Heart left ventricle (tissue), 16 donors: ENCODE measurements at regions not wholly inside any gene's neighbourhood (a gene's known extent, or its start where the extent isn't known, plus 50 kb on each side); places are given as distances from the start of the nearest gene placed in this dataset.
A peak's percentile ranks its signal among the peaks of the same experiment; 100 is the strongest.

Experiments
- ATAC-seq, 4 donors: fragments of 200-7000 bp; cut with Tn5 transposase; one replicate each; pipeline ENCODE4 v1.9.1; 2020 to 2022; ENCODE audit warnings: moderate library complexity in 4 of 4, mild to moderate bottlenecking in 3 of 4, moderate number of reproducible peaks in 1 of 4
- DNase-seq, 5 donors: peaks; one replicate each; pipeline ENCODE4 v3.0.0-alpha.2; 2020
- H3K27ac ChIP-seq, 12 donors: fragments of 200-600 bp; sonication (generic) in 4 of 12; one replicate each; pipeline versions ENCODE4 v1.5.0 to v1.8.0; 2016 to 2022; ENCODE audit warnings: mild to moderate bottlenecking in 2 of 12
- H3K27me3 ChIP-seq, 9 donors: fragments of 200-600 bp; sonication (generic) in 2 of 9; one replicate each; pipeline versions ENCODE4 v1.5.1 to v1.8.0; 2016 to 2022; ENCODE audit warnings: mild to moderate bottlenecking in 3 of 9
- H3K36me3 ChIP-seq, 9 donors: fragments of 200-600 bp; sonication (generic) in 2 of 9; one replicate each; pipeline versions ENCODE4 v1.5.0 to v1.8.0; 2018 to 2022; ENCODE audit warnings: mild to moderate bottlenecking in 2 of 9
- H3K4me1 ChIP-seq, 12 donors: fragments of 200-600 bp; sonication (generic) in 4 of 12; one replicate each; pipeline versions ENCODE4 v1.5.0 to v1.8.0; 2016 to 2022; ENCODE audit warnings: mild to moderate bottlenecking in 3 of 12
- H3K4me3 ChIP-seq, 12 donors: fragments of 200-600 bp; sonication (generic) in 4 of 12; one replicate each; pipeline versions ENCODE4 v1.5.0 to v1.8.0; 2017 to 2022; ENCODE audit warnings: mild to moderate bottlenecking in 9 of 12, moderate library complexity in 4 of 12
- H3K9me3 ChIP-seq, 12 donors: fragments of 200-600 bp; sonication (generic) in 4 of 12; one replicate each; pipeline versions ENCODE4 v1.5.0 to v1.8.0; 2016 to 2022; ENCODE audit warnings: mild to moderate bottlenecking in 1 of 12
- CTCF ChIP-seq, 12 donors: fragments of 200-600 bp; sonication (generic) in 4 of 12; IDR thresholded peaks; one replicate each; pipeline versions ENCODE4 v1.5.0 to v1.8.0; 2018 to 2022; ENCODE audit warnings: antibody characterized with exemption in 12 of 12, mild to moderate bottlenecking in 5 of 12
- POLR2A ChIP-seq, 2 donors: fragments of 450-650 bp; IDR thresholded peaks; one replicate each; pipeline ENCODE4 v1.6.1; 2017; ENCODE audit warnings: antibody characterized with exemption in 2 of 2, mild to moderate bottlenecking in 2 of 2, moderate library complexity in 2 of 2
- WGBS, 4 donors: extraction: QIAGEN DNeasy Blood & Tissue Kit in 2 of 4; methylation state at CpG; one replicate each; pipeline versions ENCODE4 v1.1.5 to v1.1.7; 2013 to 2018; 5-methylcytosine and 5-hydroxymethylcytosine counted together
- intact Hi-C, 10 donors: fragments of 100-400 bp; cut with DNase I; formaldehyde crosslinking; loops; one replicate each; pipeline versions ENCODE4 v1.11.1 to v1.14.2; 2022
- donor health status: ischemic (EF 13 %, LVEDD 7.1; RV severe dilation, severe dysfunction).
- donor health status: healthy with polysubstance abuse.
- donor health status: DM: no; HTN: yes; CAD: no.
- donor health status: DM: no; HTN: no; CAD: no.
- donor health status: ischemic (EF 25% LVEDD 6.9; RV normal size, moderate dysfunction).
- donor health status: ischemic (EF 25% LVEDD 5.7; RV mildly dilated, moderate dysfunction).
- donor health status: healthy.
- donor health status: DM: yes; HTN: yes; CAD: no.
- donor health status: ischemic (EF 35%, LVEDD 5.7; RV mildly dilated, moderate dysfunction).
- donor health status: nonischemic (EF 11% LVEDD 7.7; RV severe dilation, severe dysfunction).
- donor health status: DM: yes; HTN: yes; CAD: no.
- donor health status: PGD.
- donor health status: ischemic (EF 29% LVEDD 5.4; RV normal size, mild dysfunction).
- donor health status: nonischemic (EF 23%, LVEDD 6.1; RV moderate dilation, normal function).

DNA sequence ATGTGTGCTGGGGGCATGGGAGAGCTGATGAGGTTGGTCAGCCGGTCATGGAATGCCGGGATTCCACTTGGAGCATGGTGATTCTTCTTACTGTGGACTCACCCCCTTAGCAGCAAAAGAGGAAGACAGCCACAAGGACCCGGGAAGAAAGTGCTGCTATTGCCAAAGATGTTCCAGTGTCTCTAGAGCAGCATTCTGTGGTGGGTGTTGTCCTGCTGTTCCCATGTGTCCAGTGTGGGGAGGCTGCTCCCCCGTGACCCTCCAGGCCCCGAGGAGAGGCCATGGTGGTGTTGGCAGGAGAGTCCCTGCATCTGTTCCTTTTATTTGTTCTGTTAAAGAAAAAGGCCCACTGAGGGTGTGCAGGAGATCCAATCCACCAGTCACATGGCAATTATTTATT is 499.4 kb downstream of the RPS24 start:
- DNase-seq (no peak), ATAC-seq (peak in 1 of 4 donors; percentile 51)
- 69 to 82% (median 77%) methylated on average over 5 of the region's 5 CpGs for WGBS, 4 donors
- Histone ChIP-seq H3K4me1 (no peaks in the 10 kb centered on the region), H3K9me3 (no peaks in the 10 kb centered on the region), H3K4me3 (no peak overlapping the region), H3K27ac (peak overlapping the region in 1 of 12 donors; percentile 10), H3K36me3 (no peaks in the 10 kb centered on the region), H3K27me3 (no peaks in the 10 kb centered on the region)
- intact Hi-C loops: no loop called here
- TF ChIP-seq CTCF (IDR thresholded peaks at IDR 0.05): no peak
- no peak for TF ChIP-seq POLR2A (IDR thresholded peaks at IDR 0.05)

- Histone ChIP-seq H3K27me3 (no peaks in the 10 kb centered on the region), H3K9me3 (no peaks in the 10 kb centered on the region), H3K4me1 (no peaks in the 10 kb centered on the region), H3K27ac (no peak overlapping the region), H3K4me3 (no peak overlapping the region), H3K36me3 (no peaks in the 10 kb centered on the region)
- 88 to 95% (median 90%) methylated on average over 5 of the region's 5 CpGs for WGBS, 4 donors
- TF ChIP-seq CTCF (IDR thresholded peaks at IDR 0.05): no peak
- no peak for TF ChIP-seq POLR2A (IDR thresholded peaks at IDR 0.05)
- no peak for ATAC-seq
- intact Hi-C loops: no loop called here
- DNase-seq: no peak
Observed at GRCh38 chr10:78533776-78534175, 500.1 kb downstream of the RPS24 start.

DNA sequence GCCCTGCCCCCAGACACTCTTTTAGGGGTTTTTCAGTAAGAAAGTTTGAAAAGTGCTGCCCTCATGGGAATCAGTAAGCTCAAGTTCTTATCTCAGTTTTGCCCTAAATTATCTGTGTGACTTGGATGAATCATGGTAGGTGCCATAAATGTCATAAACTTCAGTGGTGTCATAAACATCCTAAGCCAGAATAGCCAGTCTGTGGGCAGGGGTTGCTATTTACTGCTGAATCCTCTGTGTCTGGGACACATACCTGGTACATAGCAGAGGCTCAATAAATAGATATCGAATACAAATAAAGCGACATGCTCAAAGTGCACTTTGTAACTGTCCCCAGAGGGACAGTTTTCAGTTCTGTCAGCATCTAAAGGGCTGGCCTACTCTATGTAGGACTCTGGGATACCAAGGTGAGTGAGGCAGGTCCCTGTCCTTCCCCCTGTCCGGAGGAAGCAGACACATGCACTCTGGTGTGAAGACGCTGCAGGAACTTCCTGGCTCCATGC is 502.1 kb downstream of the RPS24 start:
- Histone ChIP-seq H3K4me1 (no peaks in the 10 kb centered on the region), H3K36me3 (no peaks in the 10 kb centered on the region), H3K9me3 (no peaks in the 10 kb centered on the region), H3K4me3 (no peak overlapping the region), H3K27me3 (no peaks in the 10 kb centered on the region), H3K27ac (no peak overlapping the region)
- ATAC-seq: no peak
- WGBS, 4 donors: 71 to 92% (median 88%) methylated on average over 3 to 4 of the region's 4 CpGs
- no peak for DNase-seq
- intact Hi-C loops: no loop called here
- TF ChIP-seq POLR2A (IDR thresholded peaks at IDR 0.05) (no peak), CTCF (IDR thresholded peaks at IDR 0.05) (no peak)

- 91 to 94% (median 92%) methylated on average over 5 of the region's 5 CpGs for WGBS, 4 donors
- H3K27me3 ChIP-seq: no peaks in the 10 kb centered on the region
- H3K4me1 ChIP-seq: peaks cover 0 to 10% (median 7%) of the 10 kb centered on the region in 12 donors
- no peak overlapping the region for H3K4me3 ChIP-seq
- no peaks in the 10 kb centered on the region for H3K9me3 ChIP-seq
- H3K27ac ChIP-seq: no peak overlapping the region
- ATAC-seq (no peak), DNase-seq (no peak)
- TF ChIP-seq POLR2A (IDR thresholded peaks at IDR 0.05) (no peak), CTCF (IDR thresholded peaks at IDR 0.05) (no peak)
- intact Hi-C loops: no loop called here
- H3K36me3 ChIP-seq: no peaks in the 10 kb centered on the region
Observed at GRCh38 chr10:78537018-78537417, 503.4 kb downstream of the RPS24 start.
